ENCODE measurements at regions not wholly inside any gene's neighbourhood (a gene's known extent, or its start where the extent isn't known, plus 50 kb on each side); places are given as distances from the start of the nearest gene placed in this dataset.

GRCh38 chr2:150676747-150677383 is 189.4 kb upstream of the RND3 start:
- TF ChIP-seq POLR2AphosphoS5 (IDR thresholded peaks at IDR 0.05; ENCODE audit: low read depth) (no peak), CTCF (IDR thresholded peaks at IDR 0.05; ENCODE audit: insufficient read depth, low read length) (no peak)
